ENCODE measurements at regions not wholly inside any gene's neighbourhood (a gene's known extent, or its start where the extent isn't known, plus 50 kb on each side); places are given as distances from the start of the nearest gene placed in this dataset.

DNA sequence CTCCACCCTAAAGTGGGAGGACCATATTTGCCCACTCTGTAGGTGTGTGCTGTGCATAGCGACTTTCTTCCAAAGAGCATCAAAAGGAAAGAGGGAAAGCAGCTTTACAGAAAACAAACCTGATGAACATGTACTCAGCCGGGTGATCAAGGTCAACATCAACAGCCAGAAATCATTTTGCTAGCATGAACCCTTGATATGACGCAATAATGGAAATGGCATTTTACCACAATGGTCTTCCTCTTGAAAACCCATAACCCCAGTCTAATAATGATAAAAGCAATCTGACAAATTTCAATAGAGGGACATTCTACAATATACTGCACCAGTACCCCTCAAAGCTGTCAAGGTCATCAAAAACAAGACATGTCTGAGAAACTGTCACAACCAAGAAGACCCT lies 350.2 kb downstream of the FBXO15 start:
- DNase-seq, result no peak

DNA sequence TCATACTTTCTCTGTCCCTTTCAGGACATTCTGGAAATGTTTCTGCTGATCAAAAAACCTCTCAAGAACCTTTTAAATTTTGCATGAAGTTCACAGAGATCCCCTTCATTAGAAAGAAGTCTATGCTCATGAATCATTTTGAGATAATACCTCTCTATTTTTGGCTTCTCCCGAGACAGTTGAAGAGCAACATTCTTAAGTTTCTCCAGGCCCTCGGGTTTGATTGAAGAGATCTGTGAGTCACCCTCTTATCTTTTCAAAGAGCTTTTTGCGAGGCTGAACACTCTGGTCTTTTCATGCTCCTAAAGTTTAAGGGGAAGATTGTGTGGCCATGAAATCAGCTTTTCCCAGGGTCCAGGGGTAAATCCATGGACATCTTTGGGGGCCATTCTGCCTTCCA lies 354.2 kb downstream of the FBXO15 start:
- H3K9me3 ChIP-seq, result no peaks in the 10 kb centered on the region
- H3K27me3 ChIP-seq, result no peaks in the 10 kb centered on the region
- no peaks in the 10 kb centered on the region for H3K36me3 ChIP-seq
- peak; percentile 2 for DNase-seq
- no peak overlapping the region for H3K4me3 ChIP-seq

More for the DNA sequence above, 350.2 kb downstream of the FBXO15 start:
- Histone ChIP-seq H3K36me3 (no peaks in the 10 kb centered on the region), H3K27me3 (no peaks in the 10 kb centered on the region), H3K9me3 (no peaks in the 10 kb centered on the region), H3K4me3 (no peak overlapping the region)

DNA sequence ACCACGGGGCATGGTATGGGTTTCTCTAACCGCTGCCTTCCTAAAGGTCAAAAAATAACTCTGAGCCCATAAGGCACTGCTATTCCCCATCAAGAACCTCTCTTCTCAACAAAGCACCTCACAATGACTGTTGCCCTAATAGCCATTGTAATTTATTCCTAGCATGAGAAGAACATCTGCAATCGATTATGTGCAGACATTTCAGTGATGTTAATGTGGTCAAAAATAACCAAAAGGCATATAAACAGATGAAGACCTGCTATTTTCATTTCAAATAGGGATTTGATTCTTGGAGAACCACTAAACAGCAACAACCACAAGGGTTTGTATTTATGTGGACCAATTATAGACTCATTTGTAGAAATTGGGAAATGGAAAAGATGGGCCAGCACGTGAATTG lies 356.6 kb downstream of the FBXO15 start:
- no peak for DNase-seq
- no peaks in the 10 kb centered on the region for H3K36me3 ChIP-seq
- H3K27me3 ChIP-seq, result no peaks in the 10 kb centered on the region
- H3K9me3 ChIP-seq, result no peaks in the 10 kb centered on the region
- H3K4me3 ChIP-seq, result no peak overlapping the region

DNA sequence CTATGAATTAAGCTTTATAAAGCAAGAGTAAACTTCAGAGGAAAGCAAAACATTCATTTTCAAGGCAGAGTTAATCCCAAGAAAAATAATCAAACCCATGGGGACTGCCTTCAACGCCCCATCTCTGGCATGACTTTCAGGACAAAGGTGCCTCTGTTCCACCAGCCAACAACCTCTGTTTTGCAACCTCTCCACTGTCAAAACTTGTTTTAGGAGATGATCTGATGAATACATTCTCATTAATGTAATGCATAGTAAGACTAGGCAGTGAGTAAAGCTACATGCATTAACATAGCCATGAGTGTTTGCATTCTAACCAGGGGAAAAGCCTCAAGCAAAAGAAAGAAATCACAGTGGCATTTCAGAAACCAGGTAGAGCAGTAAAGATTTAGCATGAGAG lies 357.0 kb downstream of the FBXO15 start:
- no peak for DNase-seq

DNA sequence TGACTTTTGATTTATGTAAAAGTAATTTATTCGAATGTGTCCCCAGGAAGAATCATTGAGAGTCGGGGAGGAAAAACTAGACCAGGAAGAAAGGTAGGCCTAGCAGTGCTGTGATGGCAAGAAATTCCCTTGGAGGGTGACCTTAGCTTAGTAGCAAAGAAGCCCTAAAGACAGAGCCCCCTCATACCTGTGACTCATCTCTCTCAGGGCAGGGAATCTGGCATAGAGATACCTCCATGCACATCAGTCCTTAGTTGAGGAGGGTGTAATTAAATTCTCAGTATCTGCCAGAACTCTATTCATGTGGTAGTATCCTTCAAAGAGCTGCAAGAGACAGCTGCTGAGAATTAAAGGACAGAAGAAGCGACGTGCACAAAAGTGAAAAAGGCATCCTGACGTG lies 360.3 kb downstream of the FBXO15 start:
- no peaks in the 10 kb centered on the region for H3K27me3 ChIP-seq
- no peak for DNase-seq
- no peaks in the 10 kb centered on the region for H3K9me3 ChIP-seq
- H3K4me3 ChIP-seq, result no peak overlapping the region
- no peaks in the 10 kb centered on the region for H3K36me3 ChIP-seq

More for the DNA sequence above, 357.0 kb downstream of the FBXO15 start:
- Histone ChIP-seq H3K36me3 (no peaks in the 10 kb centered on the region), H3K27me3 (no peaks in the 10 kb centered on the region), H3K9me3 (no peaks in the 10 kb centered on the region), H3K4me3 (no peak overlapping the region)

DNA sequence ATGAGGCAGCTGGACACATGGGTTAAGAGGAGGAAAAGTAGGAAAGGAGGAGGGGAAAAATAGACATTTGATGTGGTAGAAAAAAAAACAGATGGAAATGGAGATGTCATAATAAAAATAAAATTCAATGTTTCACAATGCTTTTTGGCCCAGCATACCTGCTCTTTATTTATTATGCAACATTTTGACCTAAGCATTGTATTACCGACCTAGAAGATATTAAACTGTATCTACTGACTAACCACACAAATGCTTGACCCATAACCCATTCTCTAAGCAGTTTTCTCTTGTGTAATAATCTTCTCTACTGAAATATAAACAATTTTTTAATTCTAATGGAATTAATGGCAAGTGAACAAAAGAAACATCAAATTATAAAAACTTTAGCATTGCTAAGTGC lies 362.3 kb downstream of the FBXO15 start:
- no peaks in the 10 kb centered on the region for H3K9me3 ChIP-seq
- H3K4me3 ChIP-seq, result no peak overlapping the region
- DNase-seq, result no peak
- no peaks in the 10 kb centered on the region for H3K27me3 ChIP-seq
- H3K36me3 ChIP-seq, result no peaks in the 10 kb centered on the region

DNA sequence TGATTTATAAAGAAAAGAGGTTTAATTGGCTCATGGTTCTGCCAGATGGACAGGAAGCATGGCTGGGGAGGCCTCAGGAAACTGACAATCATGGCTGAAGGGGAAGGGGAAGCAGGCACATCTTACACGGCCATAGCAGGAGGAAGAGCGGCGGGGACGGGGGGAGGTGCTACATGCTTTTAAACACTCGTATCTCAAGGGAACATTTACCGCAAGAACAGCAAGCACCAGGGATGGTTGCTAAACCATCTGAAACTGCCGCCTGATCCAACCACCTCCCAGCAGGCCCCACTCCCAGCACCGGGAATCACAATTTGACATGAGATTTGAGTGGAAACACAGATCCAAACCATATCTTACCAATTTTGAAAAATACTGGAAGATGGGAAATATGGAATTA lies 362.8 kb downstream of the FBXO15 start:
- H3K9me3 ChIP-seq, result no peaks in the 10 kb centered on the region
- H3K4me3 ChIP-seq, result no peak overlapping the region

DNA sequence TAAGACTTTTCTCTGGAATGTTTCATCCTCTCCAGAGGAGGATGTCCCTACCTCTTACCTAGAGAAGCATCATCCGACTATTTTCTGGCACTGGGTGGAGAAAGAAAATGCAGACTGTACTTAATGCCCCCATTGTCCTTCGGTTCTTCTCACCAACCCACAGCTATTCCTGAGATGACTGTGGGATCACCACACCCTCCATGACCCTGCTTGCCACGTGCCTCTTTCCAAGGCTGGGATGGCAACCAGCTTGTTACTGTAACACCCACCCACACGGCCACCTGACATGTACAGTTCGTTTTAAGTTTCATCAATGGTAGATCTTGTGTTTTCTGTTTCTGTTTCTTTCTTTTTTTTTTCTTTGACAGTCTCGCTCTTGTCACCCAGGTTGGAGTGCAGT lies 365.2 kb downstream of the FBXO15 start:
- no peak overlapping the region for H3K4me3 ChIP-seq
- DNase-seq, result no peak
- H3K36me3 ChIP-seq, result no peaks in the 10 kb centered on the region
- H3K27me3 ChIP-seq, result no peaks in the 10 kb centered on the region
- no peaks in the 10 kb centered on the region for H3K9me3 ChIP-seq

More for the DNA sequence above, 362.8 kb downstream of the FBXO15 start:
- H3K36me3 ChIP-seq, result no peaks in the 10 kb centered on the region
- DNase-seq, result no peak
- no peaks in the 10 kb centered on the region for H3K27me3 ChIP-seq

DNA sequence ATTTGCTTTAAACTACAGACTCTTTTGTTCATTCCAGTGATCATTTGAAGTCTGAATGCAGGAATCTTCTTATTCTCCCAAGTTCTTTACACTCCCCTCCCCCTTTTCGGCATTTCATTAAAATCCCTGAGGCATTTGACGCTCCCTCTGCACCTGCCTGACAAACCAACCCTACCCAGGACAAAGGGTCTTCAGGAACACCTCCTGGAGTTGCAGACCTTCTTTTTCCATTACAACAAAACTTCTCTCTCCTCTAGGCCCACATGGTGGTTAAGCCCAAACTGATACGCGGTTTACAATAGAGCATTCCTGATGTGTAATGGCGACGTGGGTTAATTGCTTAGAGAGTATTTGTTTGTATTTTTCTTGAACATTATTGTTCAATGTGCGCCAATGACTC lies 367.4 kb downstream of the FBXO15 start:
- H3K36me3 ChIP-seq, result no peaks in the 10 kb centered on the region
- H3K9me3 ChIP-seq, result no peaks in the 10 kb centered on the region
- DNase-seq, result no peak
- no peaks in the 10 kb centered on the region for H3K27me3 ChIP-seq
- no peak overlapping the region for H3K4me3 ChIP-seq

DNA sequence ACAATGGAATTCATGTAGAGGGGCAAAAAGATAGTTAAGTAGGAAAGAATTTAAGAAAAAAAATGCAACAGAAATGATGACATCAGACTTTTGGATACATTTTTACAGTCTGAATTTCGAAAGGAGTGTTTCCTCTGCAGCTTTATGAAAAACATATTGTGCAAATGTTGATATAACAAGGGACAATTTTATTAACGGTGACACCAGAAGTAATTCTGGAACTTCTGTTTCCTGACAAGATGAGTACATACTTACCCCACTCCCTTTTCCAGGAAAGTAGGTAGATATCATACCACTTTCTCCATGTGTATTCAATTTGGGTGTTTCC lies 369.6 kb downstream of the FBXO15 start:
- no peak overlapping the region for H3K4me3 ChIP-seq
- DNase-seq, result no peak
- no peaks in the 10 kb centered on the region for H3K9me3 ChIP-seq
- no peaks in the 10 kb centered on the region for H3K36me3 ChIP-seq
- H3K27me3 ChIP-seq, result no peaks in the 10 kb centered on the region

DNA sequence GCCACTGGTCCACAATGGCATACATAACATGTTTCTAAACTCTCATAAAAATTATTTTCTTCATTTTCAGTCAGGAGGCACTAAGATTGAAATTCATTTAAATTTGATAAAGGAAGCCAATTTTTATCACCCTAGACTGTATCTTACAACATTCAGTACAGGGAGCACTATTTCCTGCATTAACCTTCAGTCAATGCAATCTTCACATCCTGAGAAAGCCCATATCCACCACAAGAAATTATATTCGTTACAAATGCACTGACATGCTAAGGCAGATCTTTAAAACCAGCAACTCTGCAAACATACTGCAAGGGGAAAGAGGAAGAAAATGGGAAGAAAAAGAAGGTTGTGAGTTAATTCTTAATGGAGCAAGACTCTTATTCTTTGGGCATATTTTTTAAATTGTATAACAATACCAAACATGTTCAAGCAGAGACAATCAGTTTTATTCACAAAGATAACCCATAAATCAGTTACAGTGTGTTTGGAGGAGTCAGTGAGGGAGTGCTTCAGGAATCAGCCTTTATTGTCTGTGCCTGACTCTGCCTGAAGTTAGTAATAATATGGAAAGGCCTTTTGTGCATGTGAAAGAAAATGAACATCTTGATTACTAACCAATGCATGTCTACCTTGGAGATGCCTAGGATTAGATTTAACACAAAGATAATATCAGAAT lies 370.1 kb downstream of the FBXO15 start:
- DNase-seq, result no peak
- H3K9me3 ChIP-seq, result no peaks in the 10 kb centered on the region
- H3K4me3 ChIP-seq, result no peak overlapping the region
- no peaks in the 10 kb centered on the region for H3K36me3 ChIP-seq
- H3K27me3 ChIP-seq, result no peaks in the 10 kb centered on the region

DNA sequence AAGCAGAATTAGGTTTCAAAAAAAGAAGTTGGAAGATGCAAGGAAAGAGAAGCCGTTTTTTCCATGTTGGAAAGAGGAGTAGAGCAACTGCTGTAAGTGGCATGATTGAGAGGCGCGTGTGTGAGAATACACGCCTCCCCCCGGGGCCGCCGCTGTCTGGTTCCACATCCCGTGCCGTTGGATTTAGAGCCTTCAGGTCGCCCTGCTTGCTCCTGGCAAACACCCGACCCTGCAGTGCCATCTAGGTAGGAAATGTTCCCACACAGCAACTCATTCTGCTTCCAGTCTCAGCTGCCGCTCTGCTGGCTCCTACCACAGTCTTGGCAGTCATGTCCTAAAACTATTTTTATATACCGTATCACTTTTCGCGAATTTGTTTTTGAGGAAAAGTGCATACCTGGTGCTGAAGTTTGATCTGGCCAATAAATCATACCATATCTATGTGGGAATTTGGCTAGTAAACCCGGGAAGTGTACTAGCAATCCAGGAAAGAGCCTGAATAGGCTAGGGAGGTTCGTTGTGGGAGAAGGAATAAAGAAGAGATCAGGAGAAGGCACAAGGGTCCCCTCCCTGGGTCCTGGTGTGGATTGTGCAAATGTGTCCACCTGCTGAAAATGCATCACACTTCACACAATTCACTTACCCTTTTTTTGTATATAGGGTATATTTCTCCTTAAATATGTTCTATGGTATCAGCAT lies 372.7 kb downstream of the FBXO15 start:
- peak overlapping the region; percentile 33 for H3K4me3 ChIP-seq
- no peaks in the 10 kb centered on the region for H3K27me3 ChIP-seq
- no peaks in the 10 kb centered on the region for H3K36me3 ChIP-seq
- DNase-seq, result peak; percentile 76
- H3K9me3 ChIP-seq, result no peaks in the 10 kb centered on the region

DNA sequence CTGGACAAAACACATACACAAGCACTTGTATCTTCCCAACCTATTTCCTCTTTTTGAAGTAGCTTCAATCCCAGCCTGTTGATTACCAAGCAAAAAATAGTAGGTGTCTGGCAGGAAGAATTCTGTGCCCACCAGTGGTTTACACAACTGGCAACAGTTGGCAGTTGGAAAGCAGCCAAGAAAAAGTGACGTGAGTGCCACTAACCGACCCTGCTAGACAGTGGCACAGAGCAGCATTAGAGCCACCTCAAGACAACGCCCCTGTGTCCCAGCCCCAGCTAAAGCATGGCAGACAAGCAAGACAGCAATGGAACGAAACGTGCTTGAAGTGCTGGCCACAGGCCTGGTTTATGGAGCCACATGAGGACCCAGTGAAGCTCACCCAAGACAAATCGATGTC lies 379.6 kb downstream of the FBXO15 start:
- H3K4me3 ChIP-seq, result no peak overlapping the region
- no peaks in the 10 kb centered on the region for H3K27me3 ChIP-seq
- no peaks in the 10 kb centered on the region for H3K36me3 ChIP-seq
- H3K9me3 ChIP-seq, result no peaks in the 10 kb centered on the region
- DNase-seq, result no peak

DNA sequence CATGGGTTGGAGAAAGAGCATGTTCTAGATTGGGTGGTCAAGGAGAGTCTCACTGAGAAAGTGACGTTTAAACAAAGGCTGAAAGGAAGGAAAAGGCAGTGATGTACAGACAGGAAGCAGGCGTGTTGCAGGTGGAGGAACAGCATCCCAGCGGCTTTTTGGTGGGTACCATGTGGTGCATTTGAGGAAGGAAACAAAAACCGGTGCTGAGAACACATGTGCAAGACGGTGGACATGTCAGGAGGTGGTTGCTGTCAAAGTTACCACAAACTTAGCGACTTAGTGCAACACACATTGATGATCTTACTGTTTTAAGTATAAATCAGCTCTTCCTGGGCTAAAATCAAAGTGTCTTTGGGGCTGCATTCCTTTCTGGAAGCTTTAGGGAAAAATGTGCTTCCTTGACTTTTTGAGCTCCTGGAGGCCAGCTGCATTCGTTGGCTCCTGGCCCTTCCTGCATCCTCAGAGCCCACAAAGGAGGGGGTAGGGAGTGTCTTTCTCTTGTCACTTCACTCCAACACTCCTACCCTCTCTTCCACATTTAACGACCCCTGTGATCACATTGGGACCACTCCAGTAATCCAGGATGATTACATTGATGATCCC lies 380.6 kb downstream of the FBXO15 start:
- no peak overlapping the region for H3K4me3 ChIP-seq
- H3K9me3 ChIP-seq, result no peaks in the 10 kb centered on the region
- H3K36me3 ChIP-seq, result no peaks in the 10 kb centered on the region
- H3K27me3 ChIP-seq, result no peaks in the 10 kb centered on the region
- no peak for DNase-seq

DNA sequence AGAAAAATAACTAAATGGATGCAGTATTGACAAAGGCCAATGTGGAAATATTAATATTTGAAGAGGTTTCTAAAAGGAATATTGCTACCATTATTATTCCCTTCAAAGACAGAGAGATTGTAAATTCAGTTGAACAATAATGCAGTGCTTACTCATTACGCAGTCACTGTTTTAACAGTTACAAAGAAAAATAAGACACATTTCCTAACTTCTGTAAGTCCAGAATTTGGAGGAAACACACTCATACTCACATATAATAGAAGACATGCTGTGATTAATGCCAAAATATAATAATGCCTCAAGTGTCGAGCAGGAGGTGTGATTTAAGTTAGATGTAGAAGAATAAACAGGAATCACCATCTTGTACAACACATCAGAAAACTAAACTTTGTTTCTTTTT lies 389.2 kb downstream of the FBXO15 start:
- H3K4me3 ChIP-seq, result no peak overlapping the region
- no peak for DNase-seq
- no peaks in the 10 kb centered on the region for H3K27me3 ChIP-seq
- no peaks in the 10 kb centered on the region for H3K36me3 ChIP-seq
- H3K9me3 ChIP-seq, result no peaks in the 10 kb centered on the region

DNA sequence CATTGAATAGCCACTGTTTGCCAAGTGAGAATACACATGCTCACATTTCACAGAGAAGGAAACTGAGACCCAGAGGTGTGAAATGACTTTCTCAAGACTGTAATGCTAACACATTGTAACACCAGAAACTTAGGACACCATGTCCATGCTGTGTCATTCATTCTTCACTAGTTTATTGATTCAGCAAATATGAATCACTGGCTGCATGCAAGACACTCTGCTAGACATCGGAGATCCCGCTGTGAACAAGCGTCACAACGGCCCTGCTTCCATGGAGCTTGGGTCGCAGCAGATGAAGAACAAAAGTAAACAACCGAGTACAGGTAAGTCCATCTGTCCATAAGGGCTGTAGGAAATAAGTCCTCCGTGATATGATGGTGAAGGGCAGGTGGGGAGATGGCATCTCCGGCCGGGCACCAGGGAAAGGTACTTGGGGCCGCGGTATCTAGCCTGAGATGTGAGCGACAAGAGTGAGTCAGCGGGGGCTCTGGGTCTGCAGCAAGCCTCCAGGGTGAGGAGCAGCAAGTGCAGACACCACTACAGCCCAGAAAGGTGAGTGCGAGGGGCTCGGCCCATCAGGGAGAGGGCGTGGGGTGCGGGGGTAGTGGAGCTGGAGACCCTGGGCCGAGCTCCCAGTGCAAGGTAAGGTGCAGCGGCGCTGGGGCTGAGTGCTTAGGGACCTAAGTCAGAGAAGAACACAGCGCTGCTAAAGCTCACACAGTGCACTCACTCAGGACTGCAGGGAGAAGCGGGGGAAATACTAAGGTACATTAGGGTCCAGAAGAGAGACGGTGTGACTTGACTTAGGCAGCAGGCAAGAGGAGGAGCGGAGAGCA lies 391.2 kb downstream of the FBXO15 start:
- no peaks in the 10 kb centered on the region for H3K9me3 ChIP-seq
- H3K36me3 ChIP-seq, result no peaks in the 10 kb centered on the region
- no peak overlapping the region for H3K4me3 ChIP-seq
- no peaks in the 10 kb centered on the region for H3K27me3 ChIP-seq
- no peak for DNase-seq

DNA sequence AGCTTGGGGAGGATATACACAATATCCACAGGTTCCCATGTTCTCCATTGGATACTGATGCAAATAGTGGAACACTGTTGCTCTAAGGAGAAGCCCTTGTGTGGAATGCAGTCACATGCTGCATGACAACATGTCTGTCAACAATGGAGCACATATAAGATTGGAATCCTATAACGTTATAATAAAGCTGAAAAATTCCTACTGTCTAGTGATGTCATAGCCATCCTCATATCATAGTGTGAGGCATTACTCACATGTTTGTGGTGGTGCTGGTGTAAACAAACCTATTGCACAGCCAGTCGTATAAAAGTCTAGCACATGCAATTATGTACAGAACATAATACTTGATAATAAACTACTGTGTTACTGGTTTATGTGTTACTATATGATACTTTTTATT lies 394.7 kb downstream of the FBXO15 start:
- Histone ChIP-seq H3K9me3 (no peaks in the 10 kb centered on the region), H3K36me3 (no peaks in the 10 kb centered on the region), H3K27me3 (no peaks in the 10 kb centered on the region), H3K4me3 (no peak overlapping the region)
- DNase-seq, result no peak

Data from MG63 (cell line).